ENCODE measurements at regions not wholly inside any gene's neighbourhood (a gene's known extent, or its start where the extent isn't known, plus 50 kb on each side); places are given as distances from the start of the nearest gene placed in this dataset.
"Not testable (repeated sequence)": the region's sequence is repeated elsewhere in the genome, so short reads cannot be mapped to it uniquely, and the experiment has no call there.

GRCh38 chr19:28703400-28703956 lies 509.5 kb downstream of the UQCRFS1 start:
- H3K4me1 ChIP-seq (ENCODE audit: control extremely low read depth in 1 of 4, control insufficient read depth in 4 of 4, insufficient read depth in 4 of 4, low read length in 3 of 4) = no peaks in the 10 kb centered on the region
- ChIA-PET CTCF (no interaction called here), POLR2A (no interaction called here)
- no peak for DNase-seq
- H3K36me3 ChIP-seq (ENCODE audit: control insufficient read depth in 4 of 4, insufficient read depth in 4 of 4, low read length in 3 of 4) = no peaks in the 10 kb centered on the region
- H3K27ac ChIP-seq (ENCODE audit: insufficient read depth in 1 of 2, low read depth in 1 of 2, low read length in 2 of 2, poor library complexity in 1 of 2, severe bottlenecking in 2 of 2) = no peak overlapping the region
- H3K27me3 ChIP-seq (replicated peaks in 2 of 5; ENCODE audit: control insufficient read depth in 4 of 5, insufficient read depth in 5 of 5, low read length in 4 of 5) = no peaks in the 10 kb centered on the region
- no peak overlapping the region for H3K4me3 ChIP-seq (ENCODE audit: control insufficient read depth in 1 of 7, extremely low read depth in 1 of 7, insufficient read depth in 4 of 7, low read depth in 2 of 7, low read length in 6 of 7)
- no peaks in the 10 kb centered on the region for H3K9me3 ChIP-seq (ENCODE audit: control extremely low read depth in 1 of 5, control insufficient read depth in 4 of 5, insufficient read depth in 2 of 5, low read depth in 1 of 5, low read length in 4 of 5)

- no peak for DNase-seq
- ChIA-PET CTCF (no interaction called here), POLR2A (no interaction called here)
- no peaks in the 10 kb centered on the region for H3K4me1 ChIP-seq (ENCODE audit: control extremely low read depth in 1 of 4, control insufficient read depth in 4 of 4, insufficient read depth in 4 of 4, low read length in 3 of 4)
- WGBS (ENCODE audit: insufficient coverage) = no CpG with 5 or more reads among the region's 1 CpG
- H3K4me3 ChIP-seq (ENCODE audit: control insufficient read depth in 1 of 7, extremely low read depth in 1 of 7, insufficient read depth in 4 of 7, low read depth in 2 of 7, low read length in 6 of 7) = no peak overlapping the region
- H3K36me3 ChIP-seq (ENCODE audit: control insufficient read depth in 4 of 4, insufficient read depth in 4 of 4, low read length in 3 of 4) = no peaks in the 10 kb centered on the region
- no peak overlapping the region for H3K27ac ChIP-seq (ENCODE audit: insufficient read depth in 1 of 2, low read depth in 1 of 2, low read length in 2 of 2, poor library complexity in 1 of 2, severe bottlenecking in 2 of 2)
- no peaks in the 10 kb centered on the region for H3K9me3 ChIP-seq (ENCODE audit: control extremely low read depth in 1 of 5, control insufficient read depth in 4 of 5, insufficient read depth in 2 of 5, low read depth in 1 of 5, low read length in 4 of 5)
- no peaks in the 10 kb centered on the region for H3K27me3 ChIP-seq (replicated peaks in 2 of 5; ENCODE audit: control insufficient read depth in 4 of 5, insufficient read depth in 5 of 5, low read length in 4 of 5)
Observed at GRCh38 chr19:28701491-28701890, 511.5 kb downstream of the UQCRFS1 start.

GRCh38 chr19:28700176-28700575 lies 512.8 kb downstream of the UQCRFS1 start:
- POLR2A ChIA-PET = no interaction called here
- CTCF ChIA-PET = no interaction called here
- H3K27me3 ChIP-seq (replicated peaks in 2 of 5; ENCODE audit: control insufficient read depth in 4 of 5, insufficient read depth in 5 of 5, low read length in 4 of 5) = no peaks in the 10 kb centered on the region
- H3K4me3 ChIP-seq (ENCODE audit: control insufficient read depth in 1 of 7, extremely low read depth in 1 of 7, insufficient read depth in 4 of 7, low read depth in 2 of 7, low read length in 6 of 7) = no peak overlapping the region
- WGBS (ENCODE audit: insufficient coverage) = no CpG with 5 or more reads among the region's 4 CpGs
- no peak overlapping the region for H3K27ac ChIP-seq (ENCODE audit: insufficient read depth in 1 of 2, low read depth in 1 of 2, low read length in 2 of 2, poor library complexity in 1 of 2, severe bottlenecking in 2 of 2)
- H3K4me1 ChIP-seq (ENCODE audit: control extremely low read depth in 1 of 4, control insufficient read depth in 4 of 4, insufficient read depth in 4 of 4, low read length in 3 of 4) = no peaks in the 10 kb centered on the region
- DNase-seq = no peak
- no peaks in the 10 kb centered on the region for H3K36me3 ChIP-seq (ENCODE audit: control insufficient read depth in 4 of 4, insufficient read depth in 4 of 4, low read length in 3 of 4)
- no peaks in the 10 kb centered on the region for H3K9me3 ChIP-seq (ENCODE audit: control extremely low read depth in 1 of 5, control insufficient read depth in 4 of 5, insufficient read depth in 2 of 5, low read depth in 1 of 5, low read length in 4 of 5)

GRCh38 chr19:28697308-28697707 lies 515.6 kb downstream of the UQCRFS1 start:
- no CpG with 5 or more reads among the region's 1 CpG for WGBS (ENCODE audit: insufficient coverage)
- H3K4me1 ChIP-seq (ENCODE audit: control extremely low read depth in 1 of 4, control insufficient read depth in 4 of 4, insufficient read depth in 4 of 4, low read length in 3 of 4) = no peaks in the 10 kb centered on the region
- no peak for DNase-seq
- H3K9me3 ChIP-seq (ENCODE audit: control extremely low read depth in 1 of 5, control insufficient read depth in 4 of 5, insufficient read depth in 2 of 5, low read depth in 1 of 5, low read length in 4 of 5) = peaks cover 0 to 3% (median 0%) of the 10 kb centered on the region in 5 experiments
- POLR2A ChIA-PET = no interaction called here
- no peak overlapping the region for H3K27ac ChIP-seq (ENCODE audit: insufficient read depth in 1 of 2, low read depth in 1 of 2, low read length in 2 of 2, poor library complexity in 1 of 2, severe bottlenecking in 2 of 2)
- no peaks in the 10 kb centered on the region for H3K36me3 ChIP-seq (ENCODE audit: control insufficient read depth in 4 of 4, insufficient read depth in 4 of 4, low read length in 3 of 4)
- CTCF ChIA-PET = no interaction called here
- H3K4me3 ChIP-seq (ENCODE audit: control insufficient read depth in 1 of 7, extremely low read depth in 1 of 7, insufficient read depth in 4 of 7, low read depth in 2 of 7, low read length in 6 of 7) = no peak overlapping the region
- H3K27me3 ChIP-seq (replicated peaks in 2 of 5; ENCODE audit: control insufficient read depth in 4 of 5, insufficient read depth in 5 of 5, low read length in 4 of 5) = no peaks in the 10 kb centered on the region

- H3K27ac ChIP-seq (ENCODE audit: insufficient read depth in 1 of 2, low read depth in 1 of 2, low read length in 2 of 2, poor library complexity in 1 of 2, severe bottlenecking in 2 of 2) = no peak overlapping the region
- CTCF ChIA-PET = no interaction called here
- H3K27me3 ChIP-seq (replicated peaks in 2 of 5; ENCODE audit: control insufficient read depth in 4 of 5, insufficient read depth in 5 of 5, low read length in 4 of 5) = no peaks in the 10 kb centered on the region
- 88% methylated on average over 3 of the region's 5 CpGs for WGBS (ENCODE audit: insufficient coverage)
- no peaks in the 10 kb centered on the region for H3K36me3 ChIP-seq (ENCODE audit: control insufficient read depth in 4 of 4, insufficient read depth in 4 of 4, low read length in 3 of 4)
- POLR2A ChIA-PET = no interaction called here
- H3K4me1 ChIP-seq (ENCODE audit: control extremely low read depth in 1 of 4, control insufficient read depth in 4 of 4, insufficient read depth in 4 of 4, low read length in 3 of 4) = no peaks in the 10 kb centered on the region
- DNase-seq = no peak
- no peak overlapping the region for H3K4me3 ChIP-seq (ENCODE audit: control insufficient read depth in 1 of 7, extremely low read depth in 1 of 7, insufficient read depth in 4 of 7, low read depth in 2 of 7, low read length in 6 of 7)
- H3K9me3 ChIP-seq (ENCODE audit: control extremely low read depth in 1 of 5, control insufficient read depth in 4 of 5, insufficient read depth in 2 of 5, low read depth in 1 of 5, low read length in 4 of 5) = peaks cover 0 to 3% (median 0%) of the 10 kb centered on the region in 5 experiments
Observed at GRCh38 chr19:28694812-28695211, 518.1 kb downstream of the UQCRFS1 start.

GRCh38 chr19:28691683-28692082 lies 521.3 kb downstream of the UQCRFS1 start:
- no peak for DNase-seq
- H3K36me3 ChIP-seq (ENCODE audit: control insufficient read depth in 4 of 4, insufficient read depth in 4 of 4, low read length in 3 of 4) = no peaks in the 10 kb centered on the region
- peaks cover 0 to 3% (median 0%) of the 10 kb centered on the region in 5 experiments for H3K9me3 ChIP-seq (ENCODE audit: control extremely low read depth in 1 of 5, control insufficient read depth in 4 of 5, insufficient read depth in 2 of 5, low read depth in 1 of 5, low read length in 4 of 5)
- ChIA-PET POLR2A (no interaction called here), CTCF (no interaction called here)
- H3K27ac ChIP-seq (ENCODE audit: insufficient read depth in 1 of 2, low read depth in 1 of 2, low read length in 2 of 2, poor library complexity in 1 of 2, severe bottlenecking in 2 of 2) = no peak overlapping the region
- no peaks in the 10 kb centered on the region for H3K27me3 ChIP-seq (replicated peaks in 2 of 5; ENCODE audit: control insufficient read depth in 4 of 5, insufficient read depth in 5 of 5, low read length in 4 of 5)
- WGBS (ENCODE audit: insufficient coverage) = 93% methylated on average over 1 of the region's 1 CpG
- no peak overlapping the region for H3K4me3 ChIP-seq (ENCODE audit: control insufficient read depth in 1 of 7, extremely low read depth in 1 of 7, insufficient read depth in 4 of 7, low read depth in 2 of 7, low read length in 6 of 7)
- peaks cover 0 to 7% (median 1%) of the 10 kb centered on the region in 4 experiments for H3K4me1 ChIP-seq (ENCODE audit: control extremely low read depth in 1 of 4, control insufficient read depth in 4 of 4, insufficient read depth in 4 of 4, low read length in 3 of 4)

GRCh38 chr19:28689464-28689863 lies 523.5 kb downstream of the UQCRFS1 start:
- H3K9me3 ChIP-seq (ENCODE audit: control extremely low read depth in 1 of 5, control insufficient read depth in 4 of 5, insufficient read depth in 2 of 5, low read depth in 1 of 5, low read length in 4 of 5); POLR2A ChIA-PET; CTCF ChIA-PET; H3K4me3 ChIP-seq (ENCODE audit: control insufficient read depth in 1 of 7, extremely low read depth in 1 of 7, insufficient read depth in 4 of 7, low read depth in 2 of 7, low read length in 6 of 7); H3K36me3 ChIP-seq (ENCODE audit: control insufficient read depth in 4 of 4, insufficient read depth in 4 of 4, low read length in 3 of 4); H3K4me1 ChIP-seq (ENCODE audit: control extremely low read depth in 1 of 4, control insufficient read depth in 4 of 4, insufficient read depth in 4 of 4, low read length in 3 of 4); H3K27ac ChIP-seq (ENCODE audit: insufficient read depth in 1 of 2, low read depth in 1 of 2, low read length in 2 of 2, poor library complexity in 1 of 2, severe bottlenecking in 2 of 2); H3K27me3 ChIP-seq (replicated peaks in 2 of 5; ENCODE audit: control insufficient read depth in 4 of 5, insufficient read depth in 5 of 5, low read length in 4 of 5); DNase-seq: not testable (repeated sequence)
- WGBS (ENCODE audit: insufficient coverage) = 96% methylated on average over 3 of the region's 7 CpGs

Measured in common myeloid progenitor, CD34-positive (primary cell).